Medulla oblongata (tissue), 1 donor: ENCODE measurements at regions not wholly inside any gene's neighbourhood (a gene's known extent, or its start where the extent isn't known, plus 50 kb on each side); places are given as distances from the start of the nearest gene placed in this dataset.
"Not testable (repeated sequence)": the region's sequence is repeated elsewhere in the genome, so short reads cannot be mapped to it uniquely, and the experiment has no call there.

ENCODE experiments used
- DNase-seq: peaks from one replicate; pipeline ENCODE4 v3.0.0-alpha.2; 2015; ENCODE audit errors: extremely low spot score

- no peak for DNase-seq
Observed at GRCh38 chr14:105659935-105660527, 133.6 kb downstream of the TMEM121 start.

GRCh38 chr14:105660816-105661531, 134.6 kb downstream of the TMEM121 start:
- DNase-seq: no peak

GRCh38 chr14:105662043-105662442, 135.7 kb downstream of the TMEM121 start:
- DNase-seq: not testable (repeated sequence)

- DNase-seq: not testable (repeated sequence)
Observed at GRCh38 chr14:105662592-105662991, 136.2 kb downstream of the TMEM121 start.

- not testable (repeated sequence) for DNase-seq
Observed at GRCh38 chr14:105663323-105663722, 136.9 kb downstream of the TMEM121 start.

GRCh38 chr14:105663818-105664596, 137.6 kb downstream of the TMEM121 start:
- not testable (repeated sequence) for DNase-seq

- DNase-seq: no peak
Observed at GRCh38 chr14:105664691-105665090, 138.3 kb downstream of the TMEM121 start.

GRCh38 chr14:105665247-105665950, 139.0 kb downstream of the TMEM121 start:
- no peak for DNase-seq

GRCh38 chr14:105665951-105666277, 139.5 kb downstream of the TMEM121 start:
- DNase-seq: no peak

- no peak for DNase-seq
Observed at GRCh38 chr14:105666420-105666819, 140.0 kb downstream of the TMEM121 start.

GRCh38 chr14:105666991-105667662, 140.7 kb downstream of the TMEM121 start:
- DNase-seq: not testable (repeated sequence)

- not testable (repeated sequence) for DNase-seq
Observed at GRCh38 chr14:105667663-105668020, 141.3 kb downstream of the TMEM121 start.

GRCh38 chr14:105668021-105668420, 141.6 kb downstream of the TMEM121 start:
- not testable (repeated sequence) for DNase-seq

- DNase-seq: not testable (repeated sequence)
Observed at GRCh38 chr14:105668471-105669230, 142.3 kb downstream of the TMEM121 start.

GRCh38 chr14:105669231-105669610, 142.8 kb downstream of the TMEM121 start:
- not testable (repeated sequence) for DNase-seq

- DNase-seq: not testable (repeated sequence)
Observed at GRCh38 chr14:105669646-105670045, 143.3 kb downstream of the TMEM121 start.

GRCh38 chr14:105672450-105673200, 146.2 kb downstream of the TMEM121 start:
- not testable (repeated sequence) for DNase-seq

GRCh38 chr14:105675433-105675832, 149.1 kb downstream of the TMEM121 start:
- not testable (repeated sequence) for DNase-seq

- not testable (repeated sequence) for DNase-seq
Observed at GRCh38 chr14:105675905-105676670, 149.7 kb downstream of the TMEM121 start.
